MG63 (cell line): ENCODE measurements at regions not wholly inside any gene's neighbourhood (a gene's known extent, or its start where the extent isn't known, plus 50 kb on each side); places are given as distances from the start of the nearest gene placed in this dataset.
A peak's percentile ranks its signal among the peaks of the same experiment; 100 is the strongest.

ENCODE experiments used
- DNase-seq: peaks from one replicate; pipeline ENCODE4 v3.0.0-alpha.2; 2020
- H3K27me3 ChIP-seq: fragments of 250-450 bp; sonication (Bioruptor Pico); 2 replicates; pipeline ENCODE4 v1.5.1; 2020; ENCODE audit warnings: mild to moderate bottlenecking, moderate library complexity
- H3K36me3 ChIP-seq: fragments of 250-450 bp; sonication (Bioruptor Pico); 2 replicates; pipeline ENCODE4 v1.5.1; 2020; ENCODE audit warnings: mild to moderate bottlenecking, moderate library complexity
- H3K4me3 ChIP-seq: fragments of 250-450 bp; sonication (Bioruptor Pico); 2 replicates; pipeline ENCODE4 v1.5.1; 2020; ENCODE audit warnings: mild to moderate bottlenecking, moderate library complexity
- H3K9me3 ChIP-seq: fragments of 250-450 bp; sonication (Bioruptor Pico); 2 replicates; pipeline ENCODE4 v1.5.1; 2020; ENCODE audit warnings: mild to moderate bottlenecking, moderate library complexity

GRCh38 chr13:39941236-39941635 is 285.8 kb downstream of the COG6 start:
- H3K4me3 ChIP-seq = no peak overlapping the region
- no peak for DNase-seq
- H3K9me3 ChIP-seq = no peaks in the 10 kb centered on the region
- no peaks in the 10 kb centered on the region for H3K36me3 ChIP-seq
- no peaks in the 10 kb centered on the region for H3K27me3 ChIP-seq

GRCh38 chr13:39941911-39942551 is 286.6 kb downstream of the COG6 start:
- no peaks in the 10 kb centered on the region; the same call in 1 of the 2 replicates for H3K9me3 ChIP-seq
- H3K27me3 ChIP-seq = no peaks in the 10 kb centered on the region
- H3K4me3 ChIP-seq = no peak overlapping the region
- no peak for DNase-seq
- no peaks in the 10 kb centered on the region for H3K36me3 ChIP-seq

DNA sequence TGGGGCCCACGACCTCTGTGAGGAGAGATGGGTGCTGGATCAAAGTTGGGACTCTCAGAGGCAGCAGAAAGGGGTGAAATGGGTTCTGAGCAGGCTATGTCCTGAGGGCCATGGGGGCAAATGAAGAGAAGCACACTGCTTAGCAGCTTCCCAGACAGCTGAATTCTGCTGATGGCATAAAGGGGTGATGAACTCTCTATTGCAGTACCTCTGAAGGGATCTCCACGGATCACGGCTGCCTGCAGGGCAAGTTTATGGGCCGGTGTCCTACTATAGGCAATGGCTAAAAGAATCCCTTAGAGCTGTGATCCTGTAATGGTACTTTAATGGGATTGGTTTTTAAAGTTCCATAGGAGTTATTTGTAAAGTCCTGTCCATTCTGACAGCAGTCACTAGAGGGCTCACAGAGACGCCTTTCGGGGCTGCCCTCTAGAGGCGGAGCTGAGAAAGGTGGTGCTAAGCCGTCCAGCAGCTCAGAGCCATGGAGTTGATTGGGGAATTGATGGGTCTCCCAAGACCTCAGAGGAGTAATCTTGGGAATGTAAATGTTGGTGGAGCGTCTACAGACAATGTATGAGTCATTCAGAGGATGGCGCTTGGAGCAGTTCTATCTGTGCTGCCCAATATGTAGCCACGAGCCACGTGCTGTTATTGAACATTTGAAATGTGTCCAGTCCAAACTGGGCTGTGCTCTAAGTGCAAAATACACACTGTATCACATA is 287.3 kb downstream of the COG6 start:
- H3K36me3 ChIP-seq = no peaks in the 10 kb centered on the region
- H3K4me3 ChIP-seq = no peak overlapping the region
- H3K27me3 ChIP-seq = no peaks in the 10 kb centered on the region
- no peaks in the 10 kb centered on the region; the same call in none of the 2 replicates for H3K9me3 ChIP-seq
- peak; percentile 80 for DNase-seq

DNA sequence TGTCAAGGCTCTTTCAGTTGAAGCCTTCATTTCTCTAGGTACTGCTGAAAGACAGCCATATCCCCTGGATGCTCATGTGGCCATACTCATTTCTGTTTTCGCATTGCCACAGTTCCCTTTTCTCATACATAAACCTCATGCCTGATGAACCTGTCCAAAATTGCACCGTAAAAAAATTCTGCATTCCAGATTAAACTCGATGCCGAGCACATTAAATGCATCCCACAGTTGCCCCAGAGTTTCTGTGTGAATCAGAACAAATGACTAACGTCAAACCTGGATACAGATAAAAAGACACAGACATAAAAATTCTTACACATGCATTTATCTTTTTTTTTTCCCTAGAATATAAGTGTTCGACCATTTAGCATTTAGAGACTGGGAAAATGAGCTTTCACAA is 288.2 kb downstream of the COG6 start:
- H3K27me3 ChIP-seq = no peaks in the 10 kb centered on the region
- no peaks in the 10 kb centered on the region for H3K36me3 ChIP-seq
- H3K9me3 ChIP-seq = no peaks in the 10 kb centered on the region; the same call in none of the 2 replicates
- no peak overlapping the region for H3K4me3 ChIP-seq
- no peak for DNase-seq

DNA sequence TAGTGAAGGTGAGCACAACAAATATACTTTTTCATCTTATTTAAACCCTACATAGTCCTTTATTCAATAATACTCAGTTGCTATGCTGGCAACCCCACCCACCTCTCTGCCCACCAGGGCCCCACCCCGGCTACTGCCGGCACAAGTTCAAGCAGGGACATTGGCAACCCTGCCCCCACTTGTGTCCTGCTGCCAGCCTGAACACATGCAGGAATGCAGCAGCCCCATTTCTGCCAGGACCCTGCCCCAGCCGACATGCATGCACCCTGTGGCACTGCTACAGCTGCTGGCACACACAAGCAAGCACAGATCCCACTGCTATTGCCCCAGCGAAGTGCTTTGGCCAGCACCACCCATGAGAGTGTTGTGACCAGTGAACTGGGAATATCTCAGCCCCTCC is 289.8 kb downstream of the COG6 start:
- Histone ChIP-seq H3K4me3 (no peak overlapping the region), H3K36me3 (no peaks in the 10 kb centered on the region), H3K9me3 (no peaks in the 10 kb centered on the region; the same call in none of the 2 replicates), H3K27me3 (no peaks in the 10 kb centered on the region)
- DNase-seq = no peak

GRCh38 chr13:39946769-39947168 is 291.3 kb downstream of the COG6 start:
- Histone ChIP-seq H3K36me3 (no peaks in the 10 kb centered on the region), H3K27me3 (no peaks in the 10 kb centered on the region), H3K9me3 (no peaks in the 10 kb centered on the region; the same call in none of the 2 replicates), H3K4me3 (no peak overlapping the region)
- DNase-seq = no peak

DNA sequence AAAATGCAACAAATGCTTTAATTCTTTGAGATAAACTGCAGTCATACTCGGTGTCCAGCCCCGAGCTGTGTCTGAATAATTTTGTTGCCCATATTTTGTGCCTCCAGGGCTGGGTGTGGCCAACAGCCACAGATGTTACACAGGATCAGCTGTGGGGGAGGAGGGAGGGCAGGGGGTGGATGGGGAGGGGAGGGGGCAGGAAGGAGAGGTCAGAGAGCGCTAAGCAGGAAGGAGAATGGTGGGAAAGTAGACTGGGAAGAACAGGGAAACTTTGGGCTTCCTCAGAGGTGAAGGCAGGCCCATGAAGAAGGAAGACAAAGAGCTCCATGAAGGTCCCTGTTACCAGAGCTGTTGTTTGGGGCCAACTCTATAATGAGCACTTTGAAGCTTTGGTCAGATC is 295.8 kb downstream of the COG6 start:
- Histone ChIP-seq H3K36me3 (no peaks in the 10 kb centered on the region), H3K27me3 (no peaks in the 10 kb centered on the region), H3K9me3 (no peaks in the 10 kb centered on the region; the same call in none of the 2 replicates), H3K4me3 (no peak overlapping the region)
- DNase-seq = no peak

GRCh38 chr13:39952249-39953233 is 297.1 kb downstream of the COG6 start:
- no peak overlapping the region for H3K4me3 ChIP-seq
- no peaks in the 10 kb centered on the region for H3K36me3 ChIP-seq
- no peaks in the 10 kb centered on the region for H3K27me3 ChIP-seq
- H3K9me3 ChIP-seq = no peaks in the 10 kb centered on the region; the same call in 1 of the 2 replicates
- DNase-seq = no peak

GRCh38 chr13:39954476-39954875 is 299.0 kb downstream of the COG6 start:
- DNase-seq = no peak
- Histone ChIP-seq H3K27me3 (no peaks in the 10 kb centered on the region), H3K9me3 (no peaks in the 10 kb centered on the region), H3K4me3 (no peak overlapping the region), H3K36me3 (no peaks in the 10 kb centered on the region)

DNA sequence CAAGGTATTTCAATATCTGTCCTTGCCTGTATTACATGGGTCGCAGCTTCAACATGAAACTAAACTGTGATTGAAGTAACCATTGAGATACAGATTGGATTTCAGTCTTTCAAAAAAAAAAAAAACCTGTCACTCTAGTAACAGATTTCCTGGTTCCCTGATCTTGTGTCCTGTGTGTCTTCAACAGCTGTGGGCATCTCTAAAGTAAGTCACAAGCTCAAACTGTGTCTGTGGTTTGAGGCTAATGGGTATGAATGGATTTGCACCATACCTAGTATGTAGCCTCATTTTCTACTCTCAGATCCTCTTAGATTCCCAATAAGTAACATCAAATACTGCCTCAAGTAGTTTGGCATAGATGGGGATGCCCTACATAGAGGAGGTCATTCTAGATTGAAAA is 300.1 kb downstream of the COG6 start:
- Histone ChIP-seq H3K36me3 (no peaks in the 10 kb centered on the region), H3K4me3 (no peak overlapping the region), H3K27me3 (no peaks in the 10 kb centered on the region), H3K9me3 (no peaks in the 10 kb centered on the region)
- no peak for DNase-seq

- no peak for DNase-seq
- H3K36me3 ChIP-seq = no peaks in the 10 kb centered on the region
- H3K9me3 ChIP-seq = no peaks in the 10 kb centered on the region
- H3K4me3 ChIP-seq = no peak overlapping the region
- H3K27me3 ChIP-seq = no peaks in the 10 kb centered on the region
Observed at GRCh38 chr13:39956036-39956435, 300.6 kb downstream of the COG6 start.

GRCh38 chr13:39957868-39958677 is 302.6 kb downstream of the COG6 start:
- DNase-seq = no peak
- H3K36me3 ChIP-seq = no peaks in the 10 kb centered on the region
- no peak overlapping the region for H3K4me3 ChIP-seq
- no peaks in the 10 kb centered on the region for H3K9me3 ChIP-seq
- no peaks in the 10 kb centered on the region for H3K27me3 ChIP-seq

DNA sequence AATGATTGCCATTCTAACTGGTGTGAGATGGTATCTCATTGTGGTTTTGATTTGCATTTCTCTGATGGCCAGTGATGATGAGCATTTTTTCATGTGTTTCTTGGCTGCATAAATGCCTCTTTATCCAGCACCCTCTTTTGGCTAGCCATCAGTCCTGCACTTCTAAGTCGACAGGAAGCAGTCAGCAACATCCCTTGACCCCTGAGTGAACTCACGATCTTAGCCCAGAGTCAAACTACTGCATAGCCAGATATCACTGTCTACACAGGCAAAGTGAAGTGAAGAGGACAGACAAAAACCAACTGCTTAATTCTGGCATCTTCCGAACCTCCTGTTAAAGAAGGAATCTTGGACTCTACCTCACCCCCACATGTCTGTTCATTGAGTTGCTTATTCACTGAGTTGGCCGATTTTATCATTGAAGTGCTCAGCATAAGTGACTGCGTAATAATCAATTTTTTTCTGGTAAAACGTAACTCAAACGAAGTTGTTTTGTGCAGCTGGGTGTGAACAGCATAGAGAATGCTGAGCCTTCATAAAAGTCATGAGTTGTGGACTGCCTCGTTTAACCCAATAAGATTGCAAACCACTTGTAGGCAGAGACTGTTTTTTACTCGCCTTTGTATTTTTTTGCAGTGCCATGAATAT is 304.2 kb downstream of the COG6 start:
- no peak for DNase-seq

GRCh38 chr13:39960191-39960590 is 304.7 kb downstream of the COG6 start:
- H3K27me3 ChIP-seq = no peaks in the 10 kb centered on the region
- H3K9me3 ChIP-seq = no peaks in the 10 kb centered on the region
- no peak for DNase-seq
- no peaks in the 10 kb centered on the region for H3K36me3 ChIP-seq
- H3K4me3 ChIP-seq = no peak overlapping the region

More for the DNA sequence above, 304.2 kb downstream of the COG6 start:
- H3K4me3 ChIP-seq = no peak overlapping the region
- H3K36me3 ChIP-seq = no peaks in the 10 kb centered on the region
- no peaks in the 10 kb centered on the region for H3K9me3 ChIP-seq
- no peaks in the 10 kb centered on the region for H3K27me3 ChIP-seq

DNA sequence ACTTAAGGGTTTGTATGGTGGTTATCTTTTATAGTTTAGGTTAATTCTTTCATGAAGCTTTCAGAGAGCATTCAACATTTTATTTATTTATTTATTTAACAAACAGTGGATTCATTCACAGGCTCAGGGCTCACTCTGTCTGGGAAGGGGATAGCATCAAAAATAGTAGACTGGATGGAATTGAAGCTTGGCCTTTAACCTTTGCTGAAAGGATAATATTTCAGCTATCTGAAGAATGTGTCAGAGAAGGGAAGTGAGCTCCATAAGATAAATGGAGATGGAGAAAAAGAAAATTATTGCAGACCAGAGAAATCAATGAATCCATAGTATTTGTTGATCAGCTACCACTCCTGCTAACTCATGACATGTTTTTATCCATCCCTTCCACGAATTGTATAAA is 305.6 kb downstream of the COG6 start:
- Histone ChIP-seq H3K9me3 (no peaks in the 10 kb centered on the region), H3K27me3 (no peaks in the 10 kb centered on the region)

DNA sequence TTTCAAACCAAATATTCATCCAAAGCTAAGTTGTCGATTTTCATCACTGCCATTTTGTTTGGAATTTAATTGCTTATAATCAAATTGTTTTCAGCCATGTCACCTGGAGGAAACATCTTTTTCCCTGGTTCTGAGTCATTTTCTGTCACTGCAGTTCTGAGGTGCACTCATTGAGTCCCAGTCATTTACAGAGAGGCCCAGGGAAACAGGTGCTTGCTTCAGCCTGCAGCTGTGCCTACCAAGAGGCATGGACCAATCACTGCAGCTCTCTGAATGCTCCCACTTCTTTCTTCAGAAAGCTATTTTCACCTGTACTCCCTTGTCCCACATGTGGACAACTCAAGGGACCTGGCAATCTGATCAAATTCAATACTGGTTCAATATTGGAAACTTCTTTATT is 308.1 kb downstream of the COG6 start:
- Histone ChIP-seq H3K36me3 (no peaks in the 10 kb centered on the region), H3K27me3 (no peaks in the 10 kb centered on the region), H3K4me3 (no peak overlapping the region), H3K9me3 (no peaks in the 10 kb centered on the region)
- DNase-seq = no peak

More for the DNA sequence above, 305.6 kb downstream of the COG6 start:
- Histone ChIP-seq H3K36me3 (no peaks in the 10 kb centered on the region), H3K4me3 (no peak overlapping the region)
- DNase-seq = no peak
